Lower lobe of right lung (tissue), 2 donors: ENCODE measurements at regions not wholly inside any gene's neighbourhood (a gene's known extent, or its start where the extent isn't known, plus 50 kb on each side); places are given as distances from the start of the nearest gene placed in this dataset.

Experiments
- ATAC-seq, 2 donors: fragments of 200-7000 bp; cut with Tn5 transposase; one replicate each; pipeline ENCODE4 v1.9.1; 2020 to 2022; ENCODE audit warnings: mild to moderate bottlenecking in 2 of 2, moderate library complexity in 2 of 2
- DNase-seq: peaks from one replicate; pipeline ENCODE4 v3.0.0-alpha.2; 2020
- H3K27ac ChIP-seq: fragments of 200-600 bp; one replicate; pipeline ENCODE4 v1.8.0; 2022
- H3K27me3 ChIP-seq: fragments of 200-600 bp; one replicate; pipeline ENCODE4 v1.8.0; 2022; ENCODE audit warnings: low read depth
- H3K36me3 ChIP-seq: fragments of 200-600 bp; one replicate; pipeline ENCODE4 v1.8.0; 2022; ENCODE audit warnings: mild to moderate bottlenecking
- H3K4me1 ChIP-seq: fragments of 200-600 bp; one replicate; pipeline ENCODE4 v1.8.0; 2022
- H3K4me3 ChIP-seq: fragments of 200-600 bp; one replicate; pipeline ENCODE4 v1.8.0; 2022; ENCODE audit warnings: mild to moderate bottlenecking
- H3K9me3 ChIP-seq: fragments of 200-600 bp; one replicate; pipeline ENCODE4 v1.8.0; 2022
- CTCF ChIP-seq: fragments of 200-600 bp; IDR thresholded peaks from one replicate; pipeline ENCODE4 v1.8.0; 2022; ENCODE audit warnings: antibody characterized with exemption, mild to moderate bottlenecking
- intact Hi-C: fragments of 100-400 bp; cut with DNase I; formaldehyde crosslinking; loops from one replicate; pipeline ENCODE4 v1.11.0; 2022
- donor health status: DM: no; HTN: yes; CAD: no; lungs with severe emphysema.

- H3K4me1 ChIP-seq: no peaks in the 10 kb centered on the region
- intact Hi-C loops: no loop called here
- TF ChIP-seq CTCF: no peak
- H3K27me3 ChIP-seq: no peaks in the 10 kb centered on the region
- H3K27ac ChIP-seq: no peak overlapping the region
- ATAC-seq (no peak), DNase-seq (no peak)
- no peaks in the 10 kb centered on the region for H3K36me3 ChIP-seq
- H3K4me3 ChIP-seq: no peak overlapping the region
- H3K9me3 ChIP-seq: no peaks in the 10 kb centered on the region
These were observed 731.3 kb downstream of the DTWD2 start for GRCh38 chr5:118257066-118257465.

- H3K9me3 ChIP-seq: peaks cover 26% of the 10 kb centered on the region
- intact Hi-C loops: no loop called here
- no peaks in the 10 kb centered on the region for H3K4me1 ChIP-seq
- no peak overlapping the region for H3K27ac ChIP-seq
- no peaks in the 10 kb centered on the region for H3K36me3 ChIP-seq
- no peak for TF ChIP-seq CTCF
- no peak for DNase-seq
- H3K27me3 ChIP-seq: no peaks in the 10 kb centered on the region
- ATAC-seq: no peak
- no peak overlapping the region for H3K4me3 ChIP-seq
These were observed 734.9 kb downstream of the DTWD2 start for GRCh38 chr5:118253225-118254061.

GRCh38 chr5:118249386-118249785, 739.0 kb downstream of the DTWD2 start:
- Histone ChIP-seq H3K27ac (no peak overlapping the region), H3K36me3 (no peaks in the 10 kb centered on the region), H3K4me1 (no peaks in the 10 kb centered on the region), H3K9me3 (peaks cover 26% of the 10 kb centered on the region), H3K27me3 (no peaks in the 10 kb centered on the region), H3K4me3 (no peak overlapping the region)
- TF ChIP-seq CTCF: no peak
- no peak for ATAC-seq
- intact Hi-C loops: no loop called here
- DNase-seq: no peak

- intact Hi-C loops: no loop called here
- ATAC-seq: peak in 1 of 2 donors; percentile 15
These were observed 740.9 kb downstream of the DTWD2 start for GRCh38 chr5:118247458-118247857.

GRCh38 chr5:118243613-118244012, 744.7 kb downstream of the DTWD2 start:
- ATAC-seq (no peak), DNase-seq (no peak)
- H3K36me3 ChIP-seq: no peaks in the 10 kb centered on the region
- no peak overlapping the region for H3K4me3 ChIP-seq
- intact Hi-C loops: no loop called here
- H3K4me1 ChIP-seq: no peaks in the 10 kb centered on the region
- H3K9me3 ChIP-seq: peaks cover 1% of the 10 kb centered on the region
- no peak for TF ChIP-seq CTCF
- no peaks in the 10 kb centered on the region for H3K27me3 ChIP-seq
- H3K27ac ChIP-seq: no peak overlapping the region

More at GRCh38 chr5:118247458-118247857, 740.9 kb downstream of the DTWD2 start:
- H3K27me3 ChIP-seq: no peaks in the 10 kb centered on the region
- no peak overlapping the region for H3K27ac ChIP-seq
- no peak overlapping the region for H3K4me3 ChIP-seq
- no peak for TF ChIP-seq CTCF
- peaks cover 26% of the 10 kb centered on the region for H3K9me3 ChIP-seq
- DNase-seq: no peak
- H3K4me1 ChIP-seq: no peaks in the 10 kb centered on the region
- H3K36me3 ChIP-seq: no peaks in the 10 kb centered on the region
